ENCODE measurements at regions not wholly inside any gene's neighbourhood (a gene's known extent, or its start where the extent isn't known, plus 50 kb on each side); places are given as distances from the start of the nearest gene placed in this dataset.

DNA sequence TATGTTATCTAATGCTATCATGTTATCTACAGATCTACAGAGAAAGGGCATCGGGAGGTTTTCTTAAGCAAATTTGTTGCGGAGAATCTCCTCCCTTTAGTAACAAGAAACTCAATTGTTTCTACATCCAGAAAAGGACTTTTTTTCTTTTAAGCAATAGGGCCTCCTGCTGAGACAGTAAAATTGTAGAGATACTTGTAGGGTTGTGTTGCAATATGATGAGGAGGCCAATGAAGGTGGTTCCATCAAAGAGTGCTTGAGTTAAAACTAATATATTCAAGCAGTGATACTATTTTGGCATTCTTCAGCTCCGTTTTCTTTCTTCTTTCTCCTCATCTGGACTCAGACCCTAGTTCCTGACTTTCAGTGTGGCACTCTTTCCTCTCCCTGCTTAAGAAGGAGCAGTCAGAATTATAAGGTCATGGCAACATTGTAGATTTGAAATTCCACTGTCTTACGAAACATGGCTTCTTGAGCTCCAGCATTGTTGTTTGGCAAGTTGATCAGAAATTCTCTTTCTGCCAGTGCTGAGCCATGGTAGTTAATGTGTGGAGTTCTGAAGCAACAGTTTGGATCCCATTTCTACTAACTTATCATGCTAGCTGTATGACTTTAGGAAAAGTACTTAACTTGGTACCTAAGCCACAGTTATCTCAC, 202.0 kb upstream of the SLC14A2 start:
- TF ChIP-seq, protein P1, sequence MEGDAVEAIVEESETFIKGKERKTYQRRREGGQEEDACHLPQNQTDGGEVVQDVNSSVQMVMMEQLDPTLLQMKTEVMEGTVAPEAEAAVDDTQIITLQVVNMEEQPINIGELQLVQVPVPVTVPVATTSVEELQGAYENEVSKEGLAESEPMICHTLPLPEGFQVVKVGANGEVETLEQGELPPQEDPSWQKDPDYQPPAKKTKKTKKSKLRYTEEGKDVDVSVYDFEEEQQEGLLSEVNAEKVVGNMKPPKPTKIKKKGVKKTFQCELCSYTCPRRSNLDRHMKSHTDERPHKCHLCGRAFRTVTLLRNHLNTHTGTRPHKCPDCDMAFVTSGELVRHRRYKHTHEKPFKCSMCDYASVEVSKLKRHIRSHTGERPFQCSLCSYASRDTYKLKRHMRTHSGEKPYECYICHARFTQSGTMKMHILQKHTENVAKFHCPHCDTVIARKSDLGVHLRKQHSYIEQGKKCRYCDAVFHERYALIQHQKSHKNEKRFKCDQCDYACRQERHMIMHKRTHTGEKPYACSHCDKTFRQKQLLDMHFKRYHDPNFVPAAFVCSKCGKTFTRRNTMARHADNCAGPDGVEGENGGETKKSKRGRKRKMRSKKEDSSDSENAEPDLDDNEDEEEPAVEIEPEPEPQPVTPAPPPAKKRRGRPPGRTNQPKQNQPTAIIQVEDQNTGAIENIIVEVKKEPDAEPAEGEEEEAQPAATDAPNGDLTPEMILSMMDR (IDR thresholded peaks at IDR 0.05), result no peak
- Histone ChIP-seq H3K4me1 (no peaks in the 10 kb centered on the region), H3K27me3 (ENCODE audit: low read depth) (no peaks in the 10 kb centered on the region), H3K4me3 (no peak overlapping the region), H3K9me3 (no peaks in the 10 kb centered on the region), H3K36me3 (no peaks in the 10 kb centered on the region), H3K27ac (peak overlapping the region; percentile 32)
- intact Hi-C loops (cut with DNase I), result no loop called here
- no peak for DNase-seq
- ATAC-seq, result no peak

GRCh38 chr18:45415614-45416013, 199.7 kb upstream of the SLC14A2 start:
- ATAC-seq (no peak), DNase-seq (no peak)
- TF ChIP-seq, protein P1 (IDR thresholded peaks at IDR 0.05), result no peak
- no peaks in the 10 kb centered on the region for H3K9me3 ChIP-seq
- no peak overlapping the region for H3K27ac ChIP-seq
- no peaks in the 10 kb centered on the region for H3K4me1 ChIP-seq
- no peaks in the 10 kb centered on the region for H3K27me3 ChIP-seq (ENCODE audit: low read depth)
- H3K4me3 ChIP-seq, result no peak overlapping the region
- intact Hi-C loops (cut with DNase I), result no loop called here
- no peaks in the 10 kb centered on the region for H3K36me3 ChIP-seq

GRCh38 chr18:45416168-45416567, 199.1 kb upstream of the SLC14A2 start:
- intact Hi-C loops (cut with DNase I), result no loop called here
- no peaks in the 10 kb centered on the region for H3K9me3 ChIP-seq
- no peak overlapping the region for H3K4me3 ChIP-seq
- no peaks in the 10 kb centered on the region for H3K36me3 ChIP-seq
- ATAC-seq (no peak), DNase-seq (no peak)
- no peaks in the 10 kb centered on the region for H3K27me3 ChIP-seq (ENCODE audit: low read depth)
- TF ChIP-seq, protein P1 (IDR thresholded peaks at IDR 0.05), result no peak
- no peaks in the 10 kb centered on the region for H3K4me1 ChIP-seq
- H3K27ac ChIP-seq, result no peak overlapping the region

GRCh38 chr18:45417392-45417791, 197.9 kb upstream of the SLC14A2 start:
- Histone ChIP-seq H3K36me3 (no peaks in the 10 kb centered on the region), H3K9me3 (no peaks in the 10 kb centered on the region), H3K27me3 (ENCODE audit: low read depth) (no peaks in the 10 kb centered on the region), H3K4me1 (no peaks in the 10 kb centered on the region), H3K27ac (no peak overlapping the region), H3K4me3 (no peak overlapping the region)
- intact Hi-C loops (cut with DNase I), result no loop called here
- TF ChIP-seq, protein P1 (IDR thresholded peaks at IDR 0.05), result no peak
- DNase-seq (no peak), ATAC-seq (no peak)

DNA sequence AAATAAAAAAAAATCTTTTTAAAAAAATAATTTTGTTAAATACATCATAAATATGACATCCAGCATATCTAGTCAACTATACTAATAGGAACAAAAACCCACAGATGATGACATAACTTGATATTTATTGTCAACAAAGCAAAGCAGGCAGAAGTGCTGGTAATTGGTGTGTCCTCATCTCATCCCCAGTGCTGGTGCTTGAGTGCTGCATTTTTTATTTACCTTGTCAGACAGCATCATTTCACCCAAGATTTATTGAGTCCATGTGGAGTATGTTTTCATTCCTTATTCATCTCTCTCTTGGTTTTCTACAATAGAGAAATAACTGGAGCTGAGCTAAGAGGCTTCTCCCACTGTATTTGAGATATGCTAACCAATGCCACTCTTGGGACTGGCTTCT, 191.6 kb upstream of the SLC14A2 start:
- ATAC-seq (no peak), DNase-seq (no peak)
- Histone ChIP-seq H3K36me3 (no peaks in the 10 kb centered on the region), H3K27ac (no peak overlapping the region), H3K27me3 (ENCODE audit: low read depth) (no peaks in the 10 kb centered on the region), H3K9me3 (no peaks in the 10 kb centered on the region), H3K4me3 (no peak overlapping the region), H3K4me1 (no peaks in the 10 kb centered on the region)
- intact Hi-C loops (cut with DNase I), result no loop called here
- TF ChIP-seq, protein P1 (IDR thresholded peaks at IDR 0.05), result no peak
